BLaER1 (cell line): ENCODE measurements at regions not wholly inside any gene's neighbourhood (a gene's known extent, or its start where the extent isn't known, plus 50 kb on each side); places are given as distances from the start of the nearest gene placed in this dataset.
"Not testable (repeated sequence)": the region's sequence is repeated elsewhere in the genome, so short reads cannot be mapped to it uniquely, and the experiment has no call there.

Experiments used
- H3K27ac ChIP-seq: shearing (Covaris generic); formaldehyde crosslinking; 2 replicates; pipeline ENCODE4 v1.8.1; 2022
- H3K27me3 ChIP-seq: shearing (Covaris generic); formaldehyde crosslinking; 2 replicates; pipeline ENCODE4 v1.8.1; 2022
- H3K36me3 ChIP-seq: shearing (Covaris generic); formaldehyde crosslinking; 2 replicates; pipeline ENCODE4 v1.8.1; 2022
- H3K4me1 ChIP-seq: shearing (Covaris generic); formaldehyde crosslinking; 2 replicates; pipeline ENCODE4 v1.8.1; 2022
- H3K4me2 ChIP-seq: shearing (Covaris generic); formaldehyde crosslinking; 2 replicates; pipeline ENCODE4 v1.8.1; 2022
- H3K4me3 ChIP-seq: shearing (Covaris generic); formaldehyde crosslinking; 2 replicates; pipeline ENCODE4 v1.8.1; 2022
- H3K9ac ChIP-seq: shearing (Covaris generic); formaldehyde crosslinking; 2 replicates; pipeline ENCODE4 v1.8.1; 2022
- H3K9me3 ChIP-seq: shearing (Covaris generic); formaldehyde crosslinking; 2 replicates; pipeline ENCODE4 v1.8.1; 2022
- H4K20me1 ChIP-seq: shearing (Covaris generic); formaldehyde crosslinking; 2 replicates; pipeline ENCODE4 v1.8.1; 2022
- Cebpa-rat ChIP-seq: shearing (Covaris generic); IDR thresholded peaks from 2 replicates; pipeline ENCODE4 v1.8.1; 2022

- no peak overlapping the region for H3K4me3 ChIP-seq
Observed at GRCh38 chr5:40221255-40221654, 458.5 kb upstream of the PTGER4 start.

GRCh38 chr5:40220260-40220659, 459.5 kb upstream of the PTGER4 start:
- Histone ChIP-seq H4K20me1 (no peaks in the 10 kb centered on the region), H3K4me1 (no peaks in the 10 kb centered on the region), H3K9me3 (no peaks in the 10 kb centered on the region), H3K27me3 (no peaks in the 10 kb centered on the region), H3K4me2 (no peak overlapping the region), H3K27ac (no peak overlapping the region), H3K9ac (no peak overlapping the region), H3K4me3 (no peak overlapping the region), H3K36me3 (no peaks in the 10 kb centered on the region)
- TF ChIP-seq Cebpa-rat: no peak

More at GRCh38 chr5:40221255-40221654, 458.5 kb upstream of the PTGER4 start:
- no peaks in the 10 kb centered on the region for H3K9me3 ChIP-seq
- H3K27ac ChIP-seq: no peak overlapping the region
- no peak overlapping the region for H3K4me2 ChIP-seq
- no peaks in the 10 kb centered on the region for H4K20me1 ChIP-seq
- H3K27me3 ChIP-seq: no peaks in the 10 kb centered on the region
- no peak for TF ChIP-seq Cebpa-rat
- H3K36me3 ChIP-seq: no peaks in the 10 kb centered on the region
- no peaks in the 10 kb centered on the region for H3K4me1 ChIP-seq
- H3K9ac ChIP-seq: no peak overlapping the region

DNA sequence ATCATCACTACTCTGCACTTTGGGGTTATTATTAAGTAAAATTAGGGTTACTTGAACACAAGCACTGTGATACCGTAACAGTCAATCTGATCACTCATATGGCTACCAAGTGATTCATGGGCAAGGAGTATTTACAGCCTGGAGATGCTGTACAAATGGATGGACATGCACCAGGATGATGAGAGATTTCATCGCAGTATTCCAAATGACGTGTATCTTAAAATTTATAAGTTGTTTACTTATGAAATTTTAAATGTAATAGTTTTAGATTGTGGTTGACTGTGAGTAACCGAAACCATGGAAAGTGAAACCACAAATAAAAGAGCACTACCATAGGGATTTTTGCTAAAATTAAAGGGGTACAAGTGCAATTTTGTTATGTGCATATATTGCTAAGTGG, 462.2 kb upstream of the PTGER4 start:
- H3K9ac ChIP-seq: no peak overlapping the region
- H3K27ac ChIP-seq: no peak overlapping the region
- H3K27me3 ChIP-seq: no peaks in the 10 kb centered on the region
- H3K36me3 ChIP-seq: no peaks in the 10 kb centered on the region
- H3K4me3 ChIP-seq: no peak overlapping the region
- H3K4me2 ChIP-seq: no peak overlapping the region
- TF ChIP-seq Cebpa-rat: no peak
- H4K20me1 ChIP-seq: no peaks in the 10 kb centered on the region
- H3K4me1 ChIP-seq: no peaks in the 10 kb centered on the region
- no peaks in the 10 kb centered on the region for H3K9me3 ChIP-seq

- Histone ChIP-seq H3K27me3 (no peaks in the 10 kb centered on the region), H3K27ac (no peak overlapping the region), H3K36me3 (no peaks in the 10 kb centered on the region), H3K9ac (no peak overlapping the region), H3K4me2 (no peak overlapping the region), H4K20me1 (no peaks in the 10 kb centered on the region), H3K9me3 (no peaks in the 10 kb centered on the region), H3K4me3 (no peak overlapping the region), H3K4me1 (no peaks in the 10 kb centered on the region)
- TF ChIP-seq Cebpa-rat: no peak
Observed at GRCh38 chr5:40210694-40211093, 469.0 kb upstream of the PTGER4 start.

DNA sequence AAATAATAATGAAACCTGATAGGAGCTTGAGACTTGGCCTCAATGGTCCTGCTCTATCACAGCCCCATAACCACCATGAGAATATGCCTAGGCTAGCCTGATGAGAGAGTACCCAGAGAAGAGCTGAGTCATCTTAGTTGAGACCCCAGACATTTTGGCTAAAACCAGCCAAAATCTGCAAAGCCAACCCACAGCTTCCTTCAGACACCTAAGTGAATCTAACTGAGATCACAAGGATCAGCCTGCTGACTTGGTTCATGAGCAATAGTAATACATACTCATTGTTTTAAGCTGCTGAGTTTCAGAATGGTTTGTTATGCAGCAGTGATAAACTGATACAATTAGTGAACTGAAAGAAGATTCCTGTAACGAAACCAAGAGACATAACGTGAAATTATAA, 473.7 kb upstream of the PTGER4 start:
- no peak for TF ChIP-seq Cebpa-rat
- Histone ChIP-seq H3K4me2 (no peak overlapping the region), H3K4me3 (no peak overlapping the region), H3K9me3 (no peaks in the 10 kb centered on the region), H3K9ac (no peak overlapping the region), H3K4me1 (no peaks in the 10 kb centered on the region), H3K27me3 (no peaks in the 10 kb centered on the region), H4K20me1 (no peaks in the 10 kb centered on the region), H3K27ac (no peak overlapping the region), H3K36me3 (no peaks in the 10 kb centered on the region)

GRCh38 chr5:40204144-40204543, 475.6 kb upstream of the PTGER4 start:
- Histone ChIP-seq H3K4me2 (no peak overlapping the region), H3K4me1 (no peaks in the 10 kb centered on the region), H3K27ac (no peak overlapping the region), H3K4me3 (no peak overlapping the region), H3K27me3 (no peaks in the 10 kb centered on the region), H3K9me3 (no peaks in the 10 kb centered on the region), H3K36me3 (no peaks in the 10 kb centered on the region), H3K9ac (no peak overlapping the region), H4K20me1 (no peaks in the 10 kb centered on the region)
- TF ChIP-seq Cebpa-rat: no peak

DNA sequence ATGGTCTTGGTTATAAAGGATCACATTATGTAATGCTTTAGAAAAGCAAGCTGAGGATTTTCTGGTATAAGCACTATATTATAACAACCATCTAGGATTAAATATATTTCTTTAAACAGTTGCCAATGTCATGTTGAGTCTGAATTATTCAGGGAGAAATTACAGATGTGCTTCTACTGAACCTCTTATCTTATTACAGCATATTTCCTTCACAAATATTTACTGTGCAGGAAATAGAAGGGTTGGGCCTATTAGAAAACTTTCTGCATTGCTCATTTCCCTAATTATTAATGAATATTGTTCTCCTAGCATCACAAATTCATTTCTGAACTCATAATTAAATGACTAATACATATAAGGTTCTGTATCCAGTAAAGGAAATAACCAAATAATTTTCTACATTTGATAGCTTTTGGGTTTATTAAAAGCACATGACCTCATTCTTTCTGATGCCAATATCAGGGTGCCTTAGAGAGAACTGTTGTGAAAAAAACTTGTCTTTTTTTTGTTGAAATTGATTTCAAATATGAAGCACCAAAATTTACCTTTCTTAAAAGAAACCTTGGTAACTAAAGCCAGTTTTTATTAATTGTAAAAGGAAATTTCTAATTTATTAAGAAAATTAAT, 476.8 kb upstream of the PTGER4 start:
- no peak for TF ChIP-seq Cebpa-rat
- Histone ChIP-seq H3K36me3 (no peaks in the 10 kb centered on the region), H3K9me3 (no peaks in the 10 kb centered on the region), H3K9ac (no peak overlapping the region), H3K4me1 (no peaks in the 10 kb centered on the region), H3K27ac (no peak overlapping the region), H3K4me2 (no peak overlapping the region), H3K27me3 (no peaks in the 10 kb centered on the region), H4K20me1 (no peaks in the 10 kb centered on the region), H3K4me3 (no peak overlapping the region)

DNA sequence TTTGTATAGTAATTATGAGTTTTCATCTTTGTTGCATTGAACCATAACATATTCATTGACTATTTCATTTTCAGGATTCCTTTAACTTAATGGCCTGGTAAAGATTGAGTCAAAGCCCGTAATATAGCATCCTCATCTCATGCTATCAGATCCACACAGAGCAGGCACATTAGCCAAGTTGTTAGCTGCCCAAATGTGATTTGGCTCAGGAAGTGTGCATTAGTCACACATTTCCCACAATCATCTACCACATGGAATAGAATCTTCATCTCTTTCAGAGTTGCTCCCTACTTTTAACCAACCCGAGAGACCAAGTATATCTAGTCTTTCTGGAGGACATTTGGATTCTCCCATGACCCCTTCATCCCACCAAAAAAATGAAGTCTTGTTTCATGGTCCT, 481.0 kb upstream of the PTGER4 start:
- H3K9ac ChIP-seq: no peak overlapping the region
- no peak overlapping the region for H3K4me2 ChIP-seq
- H3K4me1 ChIP-seq: no peaks in the 10 kb centered on the region
- no peak overlapping the region for H3K27ac ChIP-seq
- no peaks in the 10 kb centered on the region for H4K20me1 ChIP-seq
- TF ChIP-seq Cebpa-rat: no peak
- H3K4me3 ChIP-seq: no peak overlapping the region
- H3K27me3 ChIP-seq: no peaks in the 10 kb centered on the region
- no peaks in the 10 kb centered on the region for H3K36me3 ChIP-seq
- H3K9me3 ChIP-seq: no peaks in the 10 kb centered on the region

- not testable (repeated sequence) for H3K36me3 ChIP-seq, H3K4me1 ChIP-seq, H3K9me3 ChIP-seq, H3K27ac ChIP-seq, H3K27me3 ChIP-seq, H3K4me2 ChIP-seq, H3K9ac ChIP-seq, H4K20me1 ChIP-seq, H3K4me3 ChIP-seq
Observed at GRCh38 chr5:40195574-40195973, 484.1 kb upstream of the PTGER4 start.

- H4K20me1 ChIP-seq: no peaks in the 10 kb centered on the region
- H3K27ac ChIP-seq: no peak overlapping the region
- H3K36me3 ChIP-seq: no peaks in the 10 kb centered on the region
- H3K4me3 ChIP-seq: no peak overlapping the region
- H3K4me1 ChIP-seq: no peaks in the 10 kb centered on the region
- H3K27me3 ChIP-seq: no peaks in the 10 kb centered on the region
- no peaks in the 10 kb centered on the region for H3K9me3 ChIP-seq
- no peak overlapping the region for H3K4me2 ChIP-seq
- H3K9ac ChIP-seq: no peak overlapping the region
- TF ChIP-seq Cebpa-rat: no peak
Observed at GRCh38 chr5:40191150-40191549, 488.6 kb upstream of the PTGER4 start.

DNA sequence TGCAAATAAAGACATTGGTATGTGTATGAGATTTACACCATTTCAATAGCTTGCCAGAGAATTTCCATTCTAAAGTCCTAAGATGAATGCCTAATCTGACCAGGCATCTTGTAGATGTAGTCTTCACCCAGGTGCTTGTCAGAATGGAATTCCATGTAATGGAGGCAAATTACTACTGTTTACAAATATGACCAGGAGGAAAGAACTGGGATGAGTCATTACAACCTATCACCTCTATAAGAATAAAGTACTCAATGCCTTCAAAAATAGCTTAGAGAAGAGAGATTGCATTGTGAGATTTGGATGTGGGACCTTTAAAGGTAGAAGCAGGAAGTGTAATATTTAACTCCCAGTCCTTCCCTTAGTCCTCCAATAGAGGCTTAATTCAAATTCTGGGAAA, 507.0 kb upstream of the PTGER4 start:
- H4K20me1 ChIP-seq: no peaks in the 10 kb centered on the region
- peaks cover 35% of the 10 kb centered on the region for H3K9me3 ChIP-seq
- no peak overlapping the region for H3K4me3 ChIP-seq
- no peaks in the 10 kb centered on the region for H3K36me3 ChIP-seq
- no peak overlapping the region for H3K4me2 ChIP-seq
- no peak overlapping the region for H3K27ac ChIP-seq
- no peaks in the 10 kb centered on the region for H3K4me1 ChIP-seq
- TF ChIP-seq Cebpa-rat: no peak
- H3K27me3 ChIP-seq: no peaks in the 10 kb centered on the region
- no peak overlapping the region for H3K9ac ChIP-seq
